AG04449 (cell line): ENCODE measurements at regions not wholly inside any gene's neighbourhood (a gene's known extent, or its start where the extent isn't known, plus 50 kb on each side); places are given as distances from the start of the nearest gene placed in this dataset.

Source experiments
- CTCF ChIA-PET: fragments of 350-600 bp; formaldehyde crosslinking; extraction: SDS; loops from one replicate; lab custom pipeline; 2021; ENCODE audit warnings: antibody characterized with exemption; lab: Yijun Ruan, JAX
- POLR2A ChIA-PET: fragments of 400-600, 350-600 bp; formaldehyde crosslinking; extraction: SDS; loops from one replicate; lab custom pipeline; 2020; ENCODE audit warnings: antibody characterized with exemption, inconsistent platforms; lab: Yijun Ruan, JAX
- DNase-seq: peaks from one replicate; pipeline ENCODE4 v3.0.0-alpha.2; 2010; ENCODE audit warnings: low read depth, low spot score
- H3K4me3 ChIP-seq: 2 replicates; pipeline ENCODE4 v1.5.1; 2011; ENCODE audit warnings: low read depth, mild to moderate bottlenecking, control low read depth, low read length
- TF ChIP-seq, protein P1 (sequence below): IDR thresholded peaks from one replicate; pipeline ENCODE4 v1.5.1; 2011; ENCODE audit warnings: mild to moderate bottlenecking, moderate library complexity, low read length, control low read depth, inconsistent platforms; ENCODE audit not compliant: insufficient read depth; ENCODE audit errors: missing control alignments

DNA sequence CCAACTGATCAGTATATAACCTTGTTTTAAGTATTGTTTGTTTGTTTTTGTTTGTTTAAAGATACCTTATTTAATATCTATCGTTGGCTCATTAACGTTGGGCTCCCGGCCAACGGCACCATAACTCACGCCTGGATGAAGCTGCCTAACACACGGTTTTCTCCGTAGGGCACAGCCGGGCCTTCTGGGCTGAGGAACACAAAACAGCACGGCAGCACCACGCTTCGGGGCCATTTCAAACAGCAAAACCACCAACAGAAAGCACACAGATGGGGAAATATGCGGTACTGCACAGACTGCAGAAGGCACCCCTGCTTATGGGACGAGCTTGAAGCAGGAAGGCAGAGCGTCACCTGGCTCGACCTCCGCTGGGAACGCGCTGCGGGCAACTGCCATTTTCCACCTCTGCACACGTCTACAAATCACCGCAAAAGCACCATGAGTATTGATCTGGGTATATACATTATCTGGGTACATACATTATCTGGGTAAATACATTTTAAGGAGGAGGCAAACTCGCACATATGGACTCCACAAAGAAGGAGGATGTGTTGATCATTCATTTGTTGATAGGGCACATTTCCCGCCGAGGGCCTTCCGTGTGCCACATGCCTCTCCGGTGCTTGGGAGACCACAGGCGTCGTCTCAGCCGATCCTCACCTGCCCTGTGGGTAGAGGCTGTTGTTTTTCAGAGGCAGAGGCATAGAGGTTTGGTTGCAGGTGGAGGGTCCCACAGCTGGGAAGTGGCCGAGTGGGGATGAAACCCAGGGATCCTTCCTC lies 123.7 kb upstream of the ATP2B2 start:
- H3K4me3 ChIP-seq, result no peak overlapping the region
- ChIA-PET CTCF (no interaction called here), POLR2A (no interaction called here)
- TF ChIP-seq, protein P1, sequence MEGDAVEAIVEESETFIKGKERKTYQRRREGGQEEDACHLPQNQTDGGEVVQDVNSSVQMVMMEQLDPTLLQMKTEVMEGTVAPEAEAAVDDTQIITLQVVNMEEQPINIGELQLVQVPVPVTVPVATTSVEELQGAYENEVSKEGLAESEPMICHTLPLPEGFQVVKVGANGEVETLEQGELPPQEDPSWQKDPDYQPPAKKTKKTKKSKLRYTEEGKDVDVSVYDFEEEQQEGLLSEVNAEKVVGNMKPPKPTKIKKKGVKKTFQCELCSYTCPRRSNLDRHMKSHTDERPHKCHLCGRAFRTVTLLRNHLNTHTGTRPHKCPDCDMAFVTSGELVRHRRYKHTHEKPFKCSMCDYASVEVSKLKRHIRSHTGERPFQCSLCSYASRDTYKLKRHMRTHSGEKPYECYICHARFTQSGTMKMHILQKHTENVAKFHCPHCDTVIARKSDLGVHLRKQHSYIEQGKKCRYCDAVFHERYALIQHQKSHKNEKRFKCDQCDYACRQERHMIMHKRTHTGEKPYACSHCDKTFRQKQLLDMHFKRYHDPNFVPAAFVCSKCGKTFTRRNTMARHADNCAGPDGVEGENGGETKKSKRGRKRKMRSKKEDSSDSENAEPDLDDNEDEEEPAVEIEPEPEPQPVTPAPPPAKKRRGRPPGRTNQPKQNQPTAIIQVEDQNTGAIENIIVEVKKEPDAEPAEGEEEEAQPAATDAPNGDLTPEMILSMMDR, result no peak
- DNase-seq, result no peak

DNA sequence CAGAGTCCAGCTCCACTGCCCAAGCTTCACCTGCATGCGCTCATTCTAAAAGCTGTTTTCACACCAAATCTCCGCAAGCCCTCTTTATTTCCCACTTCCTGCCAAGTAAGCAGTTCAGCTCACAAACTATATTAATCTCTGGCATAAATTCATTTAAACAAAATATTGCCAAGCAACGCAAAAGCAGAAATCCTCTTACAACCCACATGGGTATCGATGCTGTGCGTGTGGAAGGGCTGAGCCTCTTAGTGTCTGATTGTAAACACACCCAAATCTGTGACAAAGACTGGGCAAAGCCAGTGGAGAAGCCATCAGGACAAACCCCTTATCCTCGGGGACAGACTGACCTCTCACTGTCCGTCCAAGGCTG lies 124.3 kb upstream of the ATP2B2 start:
- ChIA-PET CTCF (no interaction called here), POLR2A (no interaction called here)
- no peak overlapping the region for H3K4me3 ChIP-seq
- TF ChIP-seq, protein P1, result no peak
- DNase-seq, result no peak

DNA sequence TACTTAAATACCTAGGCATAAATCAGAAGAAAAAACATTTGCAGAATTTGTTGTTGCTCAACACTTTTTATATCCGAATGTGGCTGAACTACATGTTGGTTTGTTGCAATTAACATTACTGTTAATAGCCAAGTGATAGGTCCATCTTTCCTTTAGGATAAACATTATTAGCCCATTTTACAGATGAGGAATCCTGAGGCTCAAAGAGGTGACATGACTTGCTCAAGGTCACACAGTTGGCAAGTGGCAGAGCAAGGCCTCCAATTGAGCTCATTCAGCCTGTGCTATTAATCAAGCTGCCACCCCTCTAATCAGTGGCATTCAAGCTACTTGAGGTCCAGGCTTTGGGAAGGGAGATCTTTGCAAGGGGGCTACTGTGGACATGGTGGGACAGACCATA lies 125.8 kb upstream of the ATP2B2 start:
- no peak for DNase-seq
- H3K4me3 ChIP-seq, result no peak overlapping the region
- ChIA-PET POLR2A (no interaction called here), CTCF (no interaction called here)
- TF ChIP-seq, protein P1, result no peak

DNA sequence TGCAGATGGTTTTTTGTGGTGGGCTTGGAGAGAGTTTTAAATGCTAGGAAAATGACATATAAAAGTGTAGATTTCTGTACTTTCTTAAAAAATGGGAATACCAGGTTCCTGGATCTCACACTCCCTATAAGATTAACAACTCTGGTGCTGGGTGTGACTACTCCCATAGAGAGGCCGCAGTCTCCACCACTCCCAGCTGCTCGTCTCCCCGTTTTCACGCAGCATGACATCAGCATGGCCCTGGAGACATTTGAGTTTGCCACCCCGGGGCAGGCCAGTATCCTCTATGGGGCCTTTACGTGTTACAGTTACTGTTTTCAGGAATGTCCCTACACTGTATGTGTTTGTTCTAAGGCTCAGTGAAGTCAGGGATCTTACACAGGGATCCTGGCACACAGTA lies 126.7 kb upstream of the ATP2B2 start:
- DNase-seq, result no peak
- H3K4me3 ChIP-seq, result no peak overlapping the region
- POLR2A ChIA-PET, result no interaction called here
- TF ChIP-seq, protein P1, result no peak
- CTCF ChIA-PET, result no interaction called here

DNA sequence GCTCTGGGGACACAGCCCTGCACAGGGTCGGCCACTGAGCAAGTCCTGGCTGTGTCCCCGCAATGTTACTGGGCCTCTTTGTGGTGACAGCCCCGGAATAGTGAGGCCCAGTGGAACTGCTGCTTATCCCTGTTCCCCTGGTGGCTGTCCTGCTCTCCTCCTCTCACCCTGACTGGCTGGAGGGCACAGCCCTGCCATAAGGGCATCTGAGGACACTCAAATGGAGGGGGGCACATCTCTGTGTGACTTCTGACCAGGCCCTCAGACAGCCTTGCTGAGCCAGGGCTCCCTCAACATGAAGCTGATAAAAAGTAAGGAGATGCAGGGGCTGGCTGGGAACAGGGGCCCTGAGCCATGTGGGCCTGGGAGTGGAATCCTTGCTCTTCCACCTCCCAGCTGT lies 127.4 kb upstream of the ATP2B2 start:
- CTCF ChIA-PET, result no interaction called here
- TF ChIP-seq, protein P1, result no peak
- no peak for DNase-seq
- POLR2A ChIA-PET, result no interaction called here
- no peak overlapping the region for H3K4me3 ChIP-seq

DNA sequence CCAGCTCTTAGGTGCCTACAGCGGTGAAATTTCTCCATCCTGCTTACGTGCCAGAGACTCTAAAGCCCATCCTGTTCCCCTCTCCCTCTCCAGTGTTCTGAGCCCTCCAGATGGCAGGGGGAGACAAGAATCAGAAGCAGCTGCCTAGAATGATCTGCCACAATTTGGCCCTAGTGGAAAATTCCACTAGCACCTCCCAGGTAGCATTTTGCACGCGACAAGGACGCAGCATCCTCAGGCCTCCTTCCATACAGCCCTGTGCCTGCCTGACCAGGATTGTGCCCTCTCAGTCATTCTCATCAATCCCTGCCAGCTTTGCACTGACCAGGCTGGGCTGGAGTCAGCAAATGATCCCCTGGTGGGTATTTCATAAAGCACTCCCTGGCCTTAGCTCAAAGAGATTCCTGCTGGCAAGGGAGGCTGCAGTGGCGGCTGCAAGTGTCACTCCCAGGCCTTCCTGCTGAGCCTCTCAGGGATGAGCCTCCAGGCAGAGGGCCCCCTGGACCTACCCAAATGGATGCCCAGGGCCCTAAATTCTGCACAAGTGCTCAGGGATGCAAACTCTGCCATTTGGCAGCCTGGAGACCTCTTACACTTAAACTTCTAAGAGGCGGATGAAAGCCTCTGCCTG lies 130.2 kb upstream of the ATP2B2 start:
- no peak for DNase-seq
- ChIA-PET CTCF (no interaction called here), POLR2A (no interaction called here)
- H3K4me3 ChIP-seq, result no peak overlapping the region
- TF ChIP-seq, protein P1, result no peak
